ENCODE measurements at regions not wholly inside any gene's neighbourhood (a gene's known extent, or its start where the extent isn't known, plus 50 kb on each side); places are given as distances from the start of the nearest gene placed in this dataset.

GRCh38 chr16:35342012-35342411, 1882.6 kb downstream of the TP53TG3F start:
- TF ChIP-seq KLF16 (tag by site-specific recombination; IDR thresholded peaks at IDR 0.05) = no peak
- TF ChIP-seq, protein P1, sequence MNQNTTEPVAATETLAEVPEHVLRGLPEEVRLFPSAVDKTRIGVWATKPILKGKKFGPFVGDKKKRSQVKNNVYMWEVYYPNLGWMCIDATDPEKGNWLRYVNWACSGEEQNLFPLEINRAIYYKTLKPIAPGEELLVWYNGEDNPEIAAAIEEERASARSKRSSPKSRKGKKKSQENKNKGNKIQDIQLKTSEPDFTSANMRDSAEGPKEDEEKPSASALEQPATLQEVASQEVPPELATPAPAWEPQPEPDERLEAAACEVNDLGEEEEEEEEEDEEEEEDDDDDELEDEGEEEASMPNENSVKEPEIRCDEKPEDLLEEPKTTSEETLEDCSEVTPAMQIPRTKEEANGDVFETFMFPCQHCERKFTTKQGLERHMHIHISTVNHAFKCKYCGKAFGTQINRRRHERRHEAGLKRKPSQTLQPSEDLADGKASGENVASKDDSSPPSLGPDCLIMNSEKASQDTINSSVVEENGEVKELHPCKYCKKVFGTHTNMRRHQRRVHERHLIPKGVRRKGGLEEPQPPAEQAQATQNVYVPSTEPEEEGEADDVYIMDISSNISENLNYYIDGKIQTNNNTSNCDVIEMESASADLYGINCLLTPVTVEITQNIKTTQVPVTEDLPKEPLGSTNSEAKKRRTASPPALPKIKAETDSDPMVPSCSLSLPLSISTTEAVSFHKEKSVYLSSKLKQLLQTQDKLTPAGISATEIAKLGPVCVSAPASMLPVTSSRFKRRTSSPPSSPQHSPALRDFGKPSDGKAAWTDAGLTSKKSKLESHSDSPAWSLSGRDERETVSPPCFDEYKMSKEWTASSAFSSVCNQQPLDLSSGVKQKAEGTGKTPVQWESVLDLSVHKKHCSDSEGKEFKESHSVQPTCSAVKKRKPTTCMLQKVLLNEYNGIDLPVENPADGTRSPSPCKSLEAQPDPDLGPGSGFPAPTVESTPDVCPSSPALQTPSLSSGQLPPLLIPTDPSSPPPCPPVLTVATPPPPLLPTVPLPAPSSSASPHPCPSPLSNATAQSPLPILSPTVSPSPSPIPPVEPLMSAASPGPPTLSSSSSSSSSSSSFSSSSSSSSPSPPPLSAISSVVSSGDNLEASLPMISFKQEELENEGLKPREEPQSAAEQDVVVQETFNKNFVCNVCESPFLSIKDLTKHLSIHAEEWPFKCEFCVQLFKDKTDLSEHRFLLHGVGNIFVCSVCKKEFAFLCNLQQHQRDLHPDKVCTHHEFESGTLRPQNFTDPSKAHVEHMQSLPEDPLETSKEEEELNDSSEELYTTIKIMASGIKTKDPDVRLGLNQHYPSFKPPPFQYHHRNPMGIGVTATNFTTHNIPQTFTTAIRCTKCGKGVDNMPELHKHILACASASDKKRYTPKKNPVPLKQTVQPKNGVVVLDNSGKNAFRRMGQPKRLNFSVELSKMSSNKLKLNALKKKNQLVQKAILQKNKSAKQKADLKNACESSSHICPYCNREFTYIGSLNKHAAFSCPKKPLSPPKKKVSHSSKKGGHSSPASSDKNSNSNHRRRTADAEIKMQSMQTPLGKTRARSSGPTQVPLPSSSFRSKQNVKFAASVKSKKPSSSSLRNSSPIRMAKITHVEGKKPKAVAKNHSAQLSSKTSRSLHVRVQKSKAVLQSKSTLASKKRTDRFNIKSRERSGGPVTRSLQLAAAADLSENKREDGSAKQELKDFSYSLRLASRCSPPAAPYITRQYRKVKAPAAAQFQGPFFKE (tag by site-specific recombination; IDR thresholded peaks at IDR 0.05; ENCODE audit: borderline replicate concordance) = no peak
- TF ChIP-seq, protein P2, sequence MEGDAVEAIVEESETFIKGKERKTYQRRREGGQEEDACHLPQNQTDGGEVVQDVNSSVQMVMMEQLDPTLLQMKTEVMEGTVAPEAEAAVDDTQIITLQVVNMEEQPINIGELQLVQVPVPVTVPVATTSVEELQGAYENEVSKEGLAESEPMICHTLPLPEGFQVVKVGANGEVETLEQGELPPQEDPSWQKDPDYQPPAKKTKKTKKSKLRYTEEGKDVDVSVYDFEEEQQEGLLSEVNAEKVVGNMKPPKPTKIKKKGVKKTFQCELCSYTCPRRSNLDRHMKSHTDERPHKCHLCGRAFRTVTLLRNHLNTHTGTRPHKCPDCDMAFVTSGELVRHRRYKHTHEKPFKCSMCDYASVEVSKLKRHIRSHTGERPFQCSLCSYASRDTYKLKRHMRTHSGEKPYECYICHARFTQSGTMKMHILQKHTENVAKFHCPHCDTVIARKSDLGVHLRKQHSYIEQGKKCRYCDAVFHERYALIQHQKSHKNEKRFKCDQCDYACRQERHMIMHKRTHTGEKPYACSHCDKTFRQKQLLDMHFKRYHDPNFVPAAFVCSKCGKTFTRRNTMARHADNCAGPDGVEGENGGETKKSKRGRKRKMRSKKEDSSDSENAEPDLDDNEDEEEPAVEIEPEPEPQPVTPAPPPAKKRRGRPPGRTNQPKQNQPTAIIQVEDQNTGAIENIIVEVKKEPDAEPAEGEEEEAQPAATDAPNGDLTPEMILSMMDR (tag by site-specific recombination; IDR thresholded peaks at IDR 0.05) = no peak
- TF ChIP-seq GLIS1 (tag by site-specific recombination; IDR thresholded peaks at IDR 0.05) = no peak
- TF ChIP-seq, protein P3, sequence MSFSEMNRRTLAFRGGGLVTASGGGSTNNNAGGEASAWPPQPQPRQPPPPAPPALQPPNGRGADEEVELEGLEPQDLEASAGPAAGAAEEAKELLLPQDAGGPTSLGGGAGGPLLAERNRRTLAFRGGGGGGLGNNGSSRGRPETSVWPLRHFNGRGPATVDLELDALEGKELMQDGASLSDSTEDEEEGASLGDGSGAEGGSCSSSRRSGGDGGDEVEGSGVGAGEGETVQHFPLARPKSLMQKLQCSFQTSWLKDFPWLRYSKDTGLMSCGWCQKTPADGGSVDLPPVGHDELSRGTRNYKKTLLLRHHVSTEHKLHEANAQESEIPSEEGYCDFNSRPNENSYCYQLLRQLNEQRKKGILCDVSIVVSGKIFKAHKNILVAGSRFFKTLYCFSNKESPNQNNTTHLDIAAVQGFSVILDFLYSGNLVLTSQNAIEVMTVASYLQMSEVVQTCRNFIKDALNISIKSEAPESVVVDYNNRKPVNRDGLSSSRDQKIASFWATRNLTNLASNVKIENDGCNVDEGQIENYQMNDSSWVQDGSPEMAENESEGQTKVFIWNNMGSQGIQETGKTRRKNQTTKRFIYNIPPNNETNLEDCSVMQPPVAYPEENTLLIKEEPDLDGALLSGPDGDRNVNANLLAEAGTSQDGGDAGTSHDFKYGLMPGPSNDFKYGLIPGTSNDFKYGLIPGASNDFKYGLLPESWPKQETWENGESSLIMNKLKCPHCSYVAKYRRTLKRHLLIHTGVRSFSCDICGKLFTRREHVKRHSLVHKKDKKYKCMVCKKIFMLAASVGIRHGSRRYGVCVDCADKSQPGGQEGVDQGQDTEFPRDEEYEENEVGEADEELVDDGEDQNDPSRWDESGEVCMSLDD (tag by site-specific recombination; IDR thresholded peaks at IDR 0.05) = no peak
- TF ChIP-seq, protein P4, sequence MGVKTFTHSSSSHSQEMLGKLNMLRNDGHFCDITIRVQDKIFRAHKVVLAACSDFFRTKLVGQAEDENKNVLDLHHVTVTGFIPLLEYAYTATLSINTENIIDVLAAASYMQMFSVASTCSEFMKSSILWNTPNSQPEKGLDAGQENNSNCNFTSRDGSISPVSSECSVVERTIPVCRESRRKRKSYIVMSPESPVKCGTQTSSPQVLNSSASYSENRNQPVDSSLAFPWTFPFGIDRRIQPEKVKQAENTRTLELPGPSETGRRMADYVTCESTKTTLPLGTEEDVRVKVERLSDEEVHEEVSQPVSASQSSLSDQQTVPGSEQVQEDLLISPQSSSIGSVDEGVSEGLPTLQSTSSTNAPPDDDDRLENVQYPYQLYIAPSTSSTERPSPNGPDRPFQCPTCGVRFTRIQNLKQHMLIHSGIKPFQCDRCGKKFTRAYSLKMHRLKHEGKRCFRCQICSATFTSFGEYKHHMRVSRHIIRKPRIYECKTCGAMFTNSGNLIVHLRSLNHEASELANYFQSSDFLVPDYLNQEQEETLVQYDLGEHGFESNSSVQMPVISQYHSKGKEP (tag by site-specific recombination; IDR thresholded peaks at IDR 0.05) = no peak
- TF ChIP-seq ZNF112 (tag by site-specific recombination; IDR thresholded peaks at IDR 0.05) = no peak
- TF ChIP-seq GFI1B (tag by site-specific recombination; IDR thresholded peaks at IDR 0.05) = no peak
- TF ChIP-seq ZNF175 (tag by site-specific recombination; IDR thresholded peaks at IDR 0.05) = no peak
- TF ChIP-seq, protein P5, sequence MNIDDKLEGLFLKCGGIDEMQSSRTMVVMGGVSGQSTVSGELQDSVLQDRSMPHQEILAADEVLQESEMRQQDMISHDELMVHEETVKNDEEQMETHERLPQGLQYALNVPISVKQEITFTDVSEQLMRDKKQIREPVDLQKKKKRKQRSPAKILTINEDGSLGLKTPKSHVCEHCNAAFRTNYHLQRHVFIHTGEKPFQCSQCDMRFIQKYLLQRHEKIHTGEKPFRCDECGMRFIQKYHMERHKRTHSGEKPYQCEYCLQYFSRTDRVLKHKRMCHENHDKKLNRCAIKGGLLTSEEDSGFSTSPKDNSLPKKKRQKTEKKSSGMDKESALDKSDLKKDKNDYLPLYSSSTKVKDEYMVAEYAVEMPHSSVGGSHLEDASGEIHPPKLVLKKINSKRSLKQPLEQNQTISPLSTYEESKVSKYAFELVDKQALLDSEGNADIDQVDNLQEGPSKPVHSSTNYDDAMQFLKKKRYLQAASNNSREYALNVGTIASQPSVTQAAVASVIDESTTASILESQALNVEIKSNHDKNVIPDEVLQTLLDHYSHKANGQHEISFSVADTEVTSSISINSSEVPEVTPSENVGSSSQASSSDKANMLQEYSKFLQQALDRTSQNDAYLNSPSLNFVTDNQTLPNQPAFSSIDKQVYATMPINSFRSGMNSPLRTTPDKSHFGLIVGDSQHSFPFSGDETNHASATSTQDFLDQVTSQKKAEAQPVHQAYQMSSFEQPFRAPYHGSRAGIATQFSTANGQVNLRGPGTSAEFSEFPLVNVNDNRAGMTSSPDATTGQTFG (tag by site-specific recombination; IDR thresholded peaks at IDR 0.05; ENCODE audit: borderline replicate concordance) = no peak
- TF ChIP-seq YY1 (tag by site-specific recombination; IDR thresholded peaks at IDR 0.05) = no peak
- no peak for TF ChIP-seq ZBTB7A (tag by site-specific recombination; IDR thresholded peaks at IDR 0.05; ENCODE audit: low read depth)
